ENCODE measurements at regions not wholly inside any gene's neighbourhood (a gene's known extent, or its start where the extent isn't known, plus 50 kb on each side); places are given as distances from the start of the nearest gene placed in this dataset.
A peak's percentile ranks its signal among the peaks of the same experiment; 100 is the strongest.
"Not testable (repeated sequence)": the region's sequence is repeated elsewhere in the genome, so short reads cannot be mapped to it uniquely, and the experiment has no call there.

GRCh38 chr12:68479896-68480291 lies 130.8 kb upstream of the RAP1B start:
- DNase-seq, result no peak

- no peak for DNase-seq
Measured at GRCh38 chr12:68480526-68480925, 130.2 kb upstream of the RAP1B start.

- peak; percentile 23 for DNase-seq
Measured at GRCh38 chr12:68481181-68481941, 129.3 kb upstream of the RAP1B start.

- no peak for DNase-seq
Measured at GRCh38 chr12:68482014-68482413, 128.7 kb upstream of the RAP1B start.

GRCh38 chr12:68482660-68483059 lies 128.0 kb upstream of the RAP1B start:
- DNase-seq, result peak; percentile 62

GRCh38 chr12:68483592-68484383 lies 126.9 kb upstream of the RAP1B start:
- DNase-seq, result no peak

GRCh38 chr12:68484578-68484977 lies 126.1 kb upstream of the RAP1B start:
- not testable (repeated sequence) for DNase-seq

GRCh38 chr12:68486449-68486848 lies 124.2 kb upstream of the RAP1B start:
- DNase-seq, result not testable (repeated sequence)

- no peak for DNase-seq
Measured at GRCh38 chr12:68487721-68488309, 122.9 kb upstream of the RAP1B start.

- DNase-seq, result no peak
Measured at GRCh38 chr12:68489273-68489672, 121.4 kb upstream of the RAP1B start.

- no peak for DNase-seq
Measured at GRCh38 chr12:68490476-68490875, 120.2 kb upstream of the RAP1B start.

- no peak for DNase-seq
Measured at GRCh38 chr12:68491204-68491960, 119.3 kb upstream of the RAP1B start.

- DNase-seq, result no peak
Measured at GRCh38 chr12:68495336-68496070, 115.2 kb upstream of the RAP1B start.

GRCh38 chr12:68497107-68497506 lies 113.6 kb upstream of the RAP1B start:
- DNase-seq, result no peak

GRCh38 chr12:68497702-68498101 lies 113.0 kb upstream of the RAP1B start:
- peak; percentile 22 for DNase-seq

- DNase-seq, result no peak
Measured at GRCh38 chr12:68498736-68499135, 112.0 kb upstream of the RAP1B start.

GRCh38 chr12:68499616-68500015 lies 111.1 kb upstream of the RAP1B start:
- no peak for DNase-seq

GRCh38 chr12:68501226-68501625 lies 109.5 kb upstream of the RAP1B start:
- no peak for DNase-seq

GRCh38 chr12:68505970-68506369 lies 104.7 kb upstream of the RAP1B start:
- no peak for DNase-seq

GRCh38 chr12:68506619-68507018 lies 104.1 kb upstream of the RAP1B start:
- no peak for DNase-seq

GRCh38 chr12:68507657-68508056 lies 103.0 kb upstream of the RAP1B start:
- no peak for DNase-seq

GRCh38 chr12:68508576-68508975 lies 102.1 kb upstream of the RAP1B start:
- DNase-seq, result no peak
